GM21381 (cell line): ENCODE measurements at regions not wholly inside any gene's neighbourhood (a gene's known extent, or its start where the extent isn't known, plus 50 kb on each side); places are given as distances from the start of the nearest gene placed in this dataset.
"Not testable (repeated sequence)": the region's sequence is repeated elsewhere in the genome, so short reads cannot be mapped to it uniquely, and the experiment has no call there.

Experiments used
- ATAC-seq: cut with Tn5 transposase; IDR thresholded peaks from one replicate; pipeline ENCODE4 v1.9.1; 2021; ENCODE audit warnings: mild to moderate bottlenecking, moderate library complexity; ENCODE audit not compliant: unreplicated experiment

GRCh38 chr18:75691483-75691882, 264.0 kb upstream of the SMIM21 start:
- no peak for ATAC-seq

- not testable (repeated sequence) for ATAC-seq
Observed at GRCh38 chr18:75690283-75690682, 262.8 kb upstream of the SMIM21 start.

DNA sequence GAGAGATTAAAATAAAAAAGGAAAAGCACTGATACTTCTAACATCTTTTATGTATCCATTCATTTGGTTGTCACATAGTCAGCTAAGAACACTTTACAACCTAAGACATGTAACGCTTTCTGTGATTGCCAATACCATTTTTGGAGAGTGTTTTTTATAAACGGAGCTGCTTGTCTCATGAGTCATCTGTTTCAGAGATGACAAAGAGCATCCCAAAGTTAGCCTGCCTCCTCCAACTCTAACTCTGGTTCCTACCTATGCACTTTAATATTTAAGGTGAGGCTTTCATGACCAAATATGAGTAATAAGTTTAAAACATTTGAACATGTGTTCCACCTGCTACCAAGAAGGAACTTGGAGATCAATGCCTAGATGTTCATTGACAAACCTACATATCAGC, 260.1 kb upstream of the SMIM21 start:
- no peak for ATAC-seq

DNA sequence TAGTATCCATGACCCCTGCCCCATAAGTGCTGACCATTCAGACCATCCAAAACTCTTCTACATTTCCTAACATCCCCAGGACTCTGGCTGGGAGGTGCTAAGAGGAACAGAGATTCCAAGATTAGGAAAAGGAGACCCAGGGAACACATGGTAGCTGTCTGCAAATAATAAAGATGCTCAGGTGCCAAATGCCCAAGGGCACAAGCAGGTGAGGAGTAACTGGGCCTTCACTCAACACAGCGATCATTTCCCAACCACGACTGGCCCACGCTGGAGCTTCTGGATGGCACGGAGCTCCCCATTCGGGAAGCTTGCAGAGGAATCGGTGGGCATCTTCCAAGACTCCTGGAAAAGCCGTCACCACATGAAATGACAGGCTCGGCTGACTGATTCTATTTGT, 255.9 kb upstream of the SMIM21 start:
- ATAC-seq, result no peak

DNA sequence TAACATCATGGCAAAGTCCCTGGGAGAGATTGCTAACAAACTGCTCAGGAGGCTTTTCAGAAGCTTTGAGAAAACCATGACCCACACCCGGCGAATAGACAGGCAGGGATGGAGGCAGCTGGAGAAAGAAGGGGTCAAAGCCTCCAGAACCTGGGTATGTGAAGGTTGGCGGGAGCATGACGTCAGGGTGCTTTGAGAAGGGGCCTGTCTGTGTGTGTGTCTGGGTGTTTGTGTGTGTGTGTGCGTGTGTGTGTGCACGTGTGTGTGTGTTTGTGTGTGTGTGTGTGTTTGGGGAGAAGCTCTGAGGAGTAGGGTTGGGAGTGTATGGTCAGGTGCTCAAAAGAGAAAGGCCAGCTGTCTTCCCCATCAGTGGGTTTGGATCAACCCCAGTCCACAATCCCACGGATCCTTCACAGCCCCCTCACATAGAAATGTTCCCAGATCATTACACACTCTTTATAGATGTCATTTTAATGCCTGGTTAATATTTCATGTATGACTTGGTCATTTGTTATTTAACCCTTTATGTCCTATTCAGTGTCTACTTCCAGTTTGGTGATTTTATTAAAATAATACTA, 254.1 kb upstream of the SMIM21 start:
- ATAC-seq, result no peak

- ATAC-seq, result no peak
Observed at GRCh38 chr18:75679331-75679730, 251.8 kb upstream of the SMIM21 start.

GRCh38 chr18:75678627-75679026, 251.1 kb upstream of the SMIM21 start:
- no peak for ATAC-seq

DNA sequence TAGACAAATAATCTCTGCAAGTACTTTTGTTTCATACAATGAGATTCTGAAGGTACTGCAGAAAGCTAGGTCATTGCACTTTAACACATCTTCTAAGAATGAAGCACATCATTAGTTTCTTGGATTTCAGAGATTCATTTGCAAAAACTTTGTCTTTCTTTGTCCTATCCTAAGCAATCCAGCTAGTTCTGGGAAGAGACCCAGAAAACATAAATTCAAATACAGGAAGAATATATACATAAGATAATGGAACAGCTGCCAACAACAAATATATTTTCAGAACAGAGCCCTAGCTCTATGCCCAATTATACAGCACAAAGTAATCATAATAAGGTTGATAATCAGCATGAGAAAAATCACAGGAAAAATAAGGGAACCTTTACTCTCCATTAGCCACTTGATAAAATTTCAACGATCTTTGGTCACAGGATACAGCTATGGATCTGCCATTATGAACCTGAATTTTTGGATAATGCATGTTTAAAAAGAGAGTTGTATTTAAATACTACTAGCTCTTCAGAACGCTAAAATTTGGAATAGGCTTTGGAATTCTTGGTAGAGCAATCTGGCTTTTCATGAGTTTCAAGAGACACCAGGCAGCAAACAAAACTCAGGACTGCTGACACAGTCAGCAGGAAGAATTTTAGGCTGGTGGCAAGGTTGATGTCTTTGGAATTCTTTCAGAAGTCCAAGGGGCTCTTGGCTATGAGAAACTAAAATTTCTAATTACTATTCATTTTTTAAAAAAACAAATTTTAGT, 250.4 kb upstream of the SMIM21 start:
- no peak for ATAC-seq

DNA sequence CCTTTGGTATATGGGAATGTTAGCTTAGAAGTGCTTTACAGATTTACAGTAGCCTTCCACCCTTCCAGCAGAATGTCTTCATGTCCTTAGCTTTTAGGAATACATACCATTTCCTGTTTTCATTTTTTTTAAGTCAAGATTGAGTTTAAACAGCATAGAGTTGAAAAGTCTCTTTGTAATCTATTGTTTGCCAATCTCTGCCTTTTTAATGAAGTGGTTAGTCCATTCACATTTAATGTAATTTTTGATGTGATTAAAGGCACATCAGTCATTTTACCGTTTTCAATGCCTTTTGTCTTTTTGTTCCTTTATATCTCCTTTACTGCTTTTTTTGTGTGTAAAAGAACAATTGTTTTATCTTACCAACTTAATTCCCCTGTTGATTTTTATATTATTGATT, 233.4 kb upstream of the SMIM21 start:
- no peak for ATAC-seq

DNA sequence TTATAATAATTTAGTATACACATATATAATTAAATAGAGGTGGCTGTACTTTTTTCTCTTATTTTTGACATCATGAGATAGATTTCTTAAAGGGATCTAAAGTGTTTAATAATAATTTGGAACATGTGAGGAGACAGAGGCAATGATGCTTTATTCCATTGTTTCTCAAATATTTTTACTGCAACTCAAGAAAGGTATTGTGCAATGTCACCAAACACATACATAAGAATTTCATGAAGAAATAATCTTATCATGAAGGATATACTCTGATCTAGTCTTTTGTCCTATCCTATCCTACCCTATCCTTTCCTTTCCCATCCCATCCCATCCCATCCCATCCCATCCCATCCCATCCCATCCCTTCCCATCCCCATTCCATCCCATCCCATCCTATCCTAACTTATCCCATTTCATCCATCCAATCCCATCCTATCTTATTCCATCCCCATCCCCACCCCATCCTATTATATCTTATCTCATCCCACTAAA, 232.1 kb upstream of the SMIM21 start:
- no peak for ATAC-seq

- ATAC-seq, result no peak
Observed at GRCh38 chr18:75658330-75658729, 230.8 kb upstream of the SMIM21 start.

GRCh38 chr18:75656563-75657247, 229.2 kb upstream of the SMIM21 start:
- ATAC-seq, result no peak

DNA sequence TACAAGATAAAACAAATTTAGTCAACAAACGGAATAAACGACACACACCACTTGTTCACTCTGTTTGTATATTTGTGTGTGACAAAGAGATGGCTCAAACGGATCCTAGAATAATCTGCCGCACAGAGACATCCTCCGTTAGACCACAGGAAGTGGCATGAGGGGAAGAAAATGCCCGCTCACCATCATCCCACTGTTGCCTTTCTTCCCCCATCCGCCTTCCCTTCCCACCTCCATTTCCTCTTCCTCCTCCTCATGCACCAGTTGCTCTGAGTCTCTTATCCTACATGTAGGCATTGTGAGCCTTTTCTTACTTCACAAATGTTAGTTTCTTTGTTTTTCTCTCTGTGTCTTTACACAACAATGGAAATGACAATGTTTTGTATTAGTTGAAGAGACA, 228.5 kb upstream of the SMIM21 start:
- ATAC-seq, result no peak

DNA sequence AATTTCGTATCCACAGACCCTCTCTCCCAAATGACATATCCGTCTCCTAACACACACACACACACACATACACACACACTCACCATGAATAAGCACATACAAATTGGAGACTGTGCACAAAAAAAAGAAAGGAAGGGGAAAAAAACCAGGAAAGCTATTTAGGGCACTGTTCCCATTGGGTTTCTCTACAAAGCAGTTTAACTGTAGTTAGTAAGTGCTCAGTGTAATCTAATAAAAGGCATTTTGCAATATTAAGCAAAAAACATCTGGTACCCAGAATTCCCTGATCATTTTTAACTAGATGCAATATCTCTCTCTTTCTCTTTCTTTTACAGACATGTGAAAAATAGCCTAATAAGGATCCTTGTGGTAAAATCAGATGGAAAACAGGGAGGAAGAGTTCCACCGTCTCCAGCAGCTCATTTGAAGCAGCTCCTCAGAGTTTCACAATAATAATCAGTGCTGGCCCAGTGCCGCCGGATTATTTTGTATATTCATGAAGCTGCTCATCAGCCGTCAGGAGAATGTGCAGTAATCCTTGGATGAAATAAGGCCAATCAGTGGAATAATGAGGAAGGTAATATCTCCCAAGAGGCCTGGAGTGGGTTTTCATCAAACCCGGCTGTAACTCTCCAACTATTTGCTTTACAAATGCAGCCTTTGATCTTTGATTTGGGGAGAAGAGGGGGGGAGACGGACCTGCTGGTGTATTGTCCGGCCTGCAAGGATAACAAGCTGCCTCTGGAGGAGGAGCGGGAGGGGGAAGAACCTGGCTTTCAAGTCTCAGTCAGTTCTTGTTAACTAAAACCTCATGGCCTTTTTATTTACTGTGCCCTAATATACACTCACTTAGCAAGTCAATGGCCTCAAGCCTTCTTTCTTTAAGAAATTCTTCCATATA, 227.6 kb upstream of the SMIM21 start:
- no peak for ATAC-seq

DNA sequence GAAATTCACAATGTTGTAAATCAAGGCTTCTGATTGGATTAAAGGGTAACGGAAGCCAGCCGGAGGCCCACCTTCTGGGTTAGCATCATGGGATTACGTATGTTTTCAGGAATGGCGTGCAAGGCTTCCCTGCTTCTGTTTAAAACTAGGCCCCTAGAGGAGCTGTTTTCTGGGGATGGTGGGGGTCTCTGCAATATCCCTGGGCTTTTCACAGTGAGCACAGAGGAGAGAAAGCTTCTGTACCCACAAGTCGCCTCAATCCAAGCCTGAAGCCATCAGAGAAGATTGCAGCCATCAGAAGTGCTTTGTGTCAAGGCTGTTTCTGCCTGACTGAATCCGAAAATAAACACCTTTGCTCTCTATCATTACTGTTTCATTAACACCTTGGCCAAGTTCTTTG, 226.9 kb upstream of the SMIM21 start:
- ATAC-seq, result no peak

DNA sequence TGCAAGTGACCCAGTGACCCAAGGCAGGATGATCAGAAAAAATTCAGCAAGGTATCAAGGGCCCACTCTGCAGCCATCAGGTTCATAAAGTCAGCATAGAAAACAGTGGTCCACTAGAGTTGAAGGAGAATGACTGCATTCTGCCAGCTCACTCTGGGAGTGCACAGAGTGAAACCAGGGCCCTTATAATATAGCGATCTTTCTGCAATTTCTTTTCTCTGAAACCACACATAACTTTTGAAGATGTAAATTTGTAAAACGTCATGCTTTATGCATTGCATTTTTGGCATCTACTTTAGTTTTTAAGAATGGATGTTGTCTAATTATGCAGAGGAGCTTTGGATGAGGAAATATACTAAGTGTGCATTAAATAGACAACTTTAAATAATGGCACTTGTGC, 225.0 kb upstream of the SMIM21 start:
- no peak for ATAC-seq

- no peak for ATAC-seq
Observed at GRCh38 chr18:75644871-75645270, 217.4 kb upstream of the SMIM21 start.

- ATAC-seq, result no peak
Observed at GRCh38 chr18:75643083-75643482, 215.6 kb upstream of the SMIM21 start.

- no peak for ATAC-seq
Observed at GRCh38 chr18:75639472-75639831, 211.9 kb upstream of the SMIM21 start.

- ATAC-seq, result no peak
Observed at GRCh38 chr18:75638776-75639471, 211.4 kb upstream of the SMIM21 start.
